ENCODE measurements at regions not wholly inside any gene's neighbourhood (a gene's known extent, or its start where the extent isn't known, plus 50 kb on each side); places are given as distances from the start of the nearest gene placed in this dataset.

DNA sequence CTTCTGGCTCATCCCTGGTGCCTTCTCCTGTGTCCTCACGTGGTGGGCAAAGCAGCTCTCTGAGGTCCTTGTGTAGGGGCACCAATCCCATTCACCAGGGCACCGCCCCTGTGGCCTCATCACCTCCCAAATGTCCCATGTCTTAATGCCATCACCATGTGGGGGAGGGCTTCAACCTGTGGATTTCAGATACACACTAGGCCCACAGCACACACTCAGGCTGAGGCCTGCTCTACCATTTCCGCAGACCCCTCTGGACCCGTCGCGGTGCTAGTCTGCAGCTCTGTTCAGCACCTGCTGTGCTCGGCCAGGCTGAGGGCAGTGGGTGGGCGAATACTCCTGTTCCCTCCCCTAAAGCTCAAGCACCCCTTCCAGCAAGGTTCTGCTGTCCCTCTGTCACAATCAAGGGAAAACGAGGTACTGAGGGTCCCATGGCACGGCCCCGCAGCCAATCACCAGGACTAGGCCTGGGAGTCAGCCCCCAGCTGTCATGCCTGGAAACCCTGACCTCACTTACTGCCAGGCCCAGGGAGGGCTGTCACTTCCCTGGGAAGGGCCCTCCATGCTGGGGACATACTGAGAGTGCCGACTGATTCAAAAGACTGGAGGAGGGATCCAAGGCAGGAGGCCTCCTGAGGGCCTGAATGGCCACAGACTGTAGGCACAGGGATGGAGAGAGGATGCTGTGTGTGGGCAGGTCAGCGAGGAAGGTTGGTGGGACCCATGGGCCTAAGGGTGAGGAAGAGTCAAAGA, 123.8 kb upstream of the RET start:
- no peak for DNase-seq

DNA sequence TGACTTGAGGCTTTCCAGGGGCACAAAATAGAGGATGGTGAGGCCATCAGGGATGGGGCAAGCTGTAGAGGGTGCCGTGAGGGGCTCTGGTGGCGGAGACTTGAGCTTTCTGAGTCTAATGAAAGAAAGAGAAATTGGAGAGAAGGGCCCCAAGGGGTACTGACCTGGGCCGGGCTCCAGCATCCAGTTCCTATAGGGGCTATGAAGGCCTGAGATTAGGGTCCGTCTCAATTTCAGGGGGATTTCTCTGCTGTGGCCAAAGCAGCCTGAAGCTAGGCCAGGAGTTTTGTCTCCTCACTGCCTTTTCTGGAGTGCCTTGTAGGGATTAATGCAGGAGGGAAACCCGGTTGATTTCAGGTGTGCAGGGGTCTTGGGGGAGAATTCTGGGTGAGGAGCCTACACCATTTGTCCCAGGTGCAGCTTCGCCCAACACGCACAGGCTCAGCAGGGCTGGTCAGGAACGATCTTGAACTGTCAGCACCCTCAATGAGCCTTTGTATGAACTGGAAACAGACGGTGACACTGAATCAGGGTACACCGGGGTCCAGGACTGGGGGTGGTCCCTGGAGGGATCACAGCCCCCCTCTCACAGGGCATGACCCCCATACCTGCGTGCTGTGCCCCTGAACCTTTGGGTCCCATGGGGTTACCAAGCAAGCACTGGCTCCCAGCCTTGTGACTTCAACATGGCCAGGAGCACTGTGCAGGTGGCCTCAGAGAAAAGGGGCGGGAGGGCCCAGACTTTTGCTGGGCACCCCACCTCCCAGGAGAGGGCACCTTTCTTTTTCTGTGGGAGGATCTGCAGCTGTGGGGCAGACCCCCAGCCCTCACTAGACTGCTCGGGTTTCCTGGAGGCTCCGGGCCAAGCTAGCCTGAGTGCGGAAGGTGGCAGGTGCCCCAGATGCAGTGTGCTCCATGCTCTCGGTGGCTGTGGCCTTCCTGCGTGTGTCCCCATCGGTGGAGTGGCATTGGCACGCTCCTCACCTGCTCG, 122.9 kb upstream of the RET start:
- DNase-seq = no peak

DNA sequence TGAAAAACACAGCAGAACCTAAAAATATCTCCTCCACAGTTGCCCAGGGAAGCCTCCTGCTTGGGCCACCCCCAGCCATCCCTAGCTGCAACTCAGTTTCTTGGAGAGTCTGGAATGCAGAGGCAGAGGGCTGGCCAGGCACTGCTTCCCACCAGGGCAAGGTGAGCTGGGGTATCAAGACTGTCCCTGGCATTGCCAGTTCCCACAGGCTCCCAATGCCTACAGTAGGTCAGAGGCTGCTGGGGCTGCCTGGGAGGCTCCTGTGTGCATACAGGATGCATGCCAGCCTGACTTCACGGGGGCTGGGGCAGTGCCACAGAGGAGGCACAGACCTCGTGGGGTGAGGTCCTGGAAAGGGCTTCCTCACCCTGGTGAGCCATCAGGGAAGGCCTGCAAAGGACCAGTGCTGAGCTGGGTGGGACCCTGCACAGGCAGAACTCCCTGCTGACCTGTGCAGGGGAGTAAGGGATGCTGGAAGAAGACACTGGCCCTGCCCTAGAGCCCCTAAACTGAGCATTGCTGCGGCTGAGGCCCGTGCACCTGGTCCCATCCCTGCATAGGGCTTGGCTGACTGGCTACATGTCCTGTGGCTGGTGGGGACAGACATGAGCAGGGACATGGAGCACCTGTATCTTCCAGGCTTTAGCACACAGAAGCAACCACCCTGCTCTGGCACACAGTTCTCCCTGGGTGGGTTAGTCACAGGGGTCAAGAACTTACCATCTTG, 121.9 kb upstream of the RET start:
- DNase-seq = no peak

DNA sequence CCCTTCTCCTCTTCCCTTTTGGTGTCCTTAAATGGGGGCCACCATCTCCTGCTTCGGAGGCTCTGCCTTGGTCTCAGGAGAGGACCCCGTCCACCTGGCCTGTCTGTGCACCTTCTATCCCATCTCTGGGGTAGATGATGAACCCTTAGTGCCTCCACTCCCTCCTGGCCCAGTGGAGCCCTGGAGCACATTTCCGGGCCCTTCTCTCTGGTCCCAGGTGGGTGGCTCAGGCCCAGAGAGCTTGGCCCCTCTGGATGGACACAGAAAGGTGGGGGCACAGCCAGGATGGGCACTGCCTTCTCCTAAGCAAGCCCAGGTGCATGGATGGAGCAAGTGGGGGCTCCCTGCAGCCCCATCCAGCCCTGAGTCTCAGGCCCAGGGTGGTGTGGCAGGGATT, 121.4 kb upstream of the RET start:
- no peak for DNase-seq

DNA sequence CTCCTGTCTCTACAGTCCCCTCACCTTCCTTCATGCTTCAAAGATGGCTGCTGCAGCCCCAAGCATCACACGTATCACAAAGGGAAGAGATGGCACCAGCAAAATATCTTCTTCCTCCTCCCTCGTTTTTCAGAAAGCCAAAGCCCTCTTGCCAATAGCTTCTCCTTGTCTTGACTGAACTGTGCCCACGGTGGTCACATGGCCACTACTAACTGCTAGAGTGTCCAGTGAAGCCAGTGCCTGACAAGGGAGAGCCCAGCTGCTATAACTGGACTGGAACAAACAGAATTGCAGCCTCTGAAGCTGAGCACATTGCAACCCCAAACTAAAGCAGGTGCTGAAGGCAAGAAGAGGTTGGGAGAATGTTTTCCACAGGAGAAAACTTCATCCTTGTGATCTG, 120.8 kb upstream of the RET start:
- peak in 3 of 4 experiments; percentile 35 to 40 (median 36) for DNase-seq

DNA sequence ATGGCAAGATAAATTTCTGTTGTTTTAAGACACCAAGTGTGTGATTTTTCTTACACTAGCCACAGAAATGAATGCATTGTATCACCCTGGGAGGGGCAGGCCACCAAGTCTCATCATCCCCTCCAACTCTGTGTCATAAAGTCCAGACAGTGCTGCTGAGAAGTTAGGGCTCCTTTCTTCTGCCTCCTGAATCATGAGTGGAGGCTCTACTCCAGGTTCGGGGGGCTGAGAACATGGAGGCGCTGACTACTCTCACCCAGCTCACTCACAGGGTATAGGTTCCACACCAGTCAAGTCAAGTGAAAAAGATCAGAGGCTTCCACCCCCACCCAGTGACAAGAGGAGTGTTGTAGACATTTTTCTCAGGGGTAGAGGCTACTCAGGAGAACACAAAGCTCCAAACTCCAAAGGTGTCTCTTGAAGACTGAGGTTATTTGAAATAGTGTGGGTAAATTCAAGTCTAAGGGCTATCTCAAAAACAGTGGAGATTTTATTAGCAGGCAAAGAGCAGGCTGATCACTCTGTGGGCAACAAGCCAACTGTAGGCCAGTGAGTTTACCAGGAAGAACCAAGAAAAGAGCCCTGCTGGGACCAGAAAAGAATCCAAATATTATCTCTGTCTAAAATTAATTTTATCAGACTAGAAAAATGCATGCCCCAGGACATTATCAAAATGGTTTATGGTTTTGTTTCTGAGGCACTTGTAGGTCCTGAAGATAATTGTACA, 118.6 kb upstream of the RET start:
- no peak for DNase-seq

DNA sequence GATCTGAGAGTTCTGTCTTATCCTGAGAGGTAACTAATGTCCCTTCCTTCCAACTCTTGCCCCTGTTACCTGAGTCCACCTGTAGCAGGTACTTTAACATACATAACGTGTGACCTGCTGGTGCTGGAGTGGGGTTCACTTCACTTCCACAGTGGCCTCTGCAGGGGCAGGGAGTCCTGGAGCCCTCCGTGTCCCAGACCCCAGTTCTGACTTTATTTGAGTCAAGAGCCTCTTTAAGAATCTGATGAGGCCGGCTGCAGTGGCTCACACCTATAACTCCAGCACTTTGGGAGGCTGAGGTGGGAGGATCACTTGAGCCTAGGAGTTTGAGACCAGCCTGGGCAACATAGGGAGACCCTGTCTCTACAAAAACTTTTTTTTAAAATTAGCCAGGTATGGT, 117.0 kb upstream of the RET start:
- DNase-seq = no peak

DNA sequence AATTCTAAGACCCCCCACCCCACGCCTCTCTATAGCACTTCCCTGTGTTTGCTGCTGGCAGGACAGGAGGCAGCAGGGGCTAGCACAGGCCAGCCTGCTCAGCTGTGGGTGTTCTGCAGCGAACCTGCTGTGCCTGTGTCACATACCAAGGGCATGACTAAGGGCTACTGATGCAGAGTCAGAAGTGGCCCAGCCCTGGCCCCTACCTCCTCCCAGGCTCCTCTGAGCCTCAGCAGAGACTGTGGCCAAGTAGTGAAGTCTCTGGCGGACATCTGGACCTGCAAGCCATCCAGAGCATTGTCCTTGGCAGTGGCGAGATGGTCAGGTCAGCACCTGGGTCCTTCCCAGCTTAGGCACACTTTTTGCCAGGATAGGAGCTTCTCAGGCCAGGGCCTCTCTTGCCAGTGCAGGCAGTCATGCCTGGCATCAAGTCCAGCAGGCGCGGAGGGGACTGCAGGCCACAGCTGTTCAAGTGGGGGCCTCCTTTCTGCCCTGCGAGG, 116.3 kb upstream of the RET start:
- DNase-seq = peak; percentile 11 to 50 (median 28)

DNA sequence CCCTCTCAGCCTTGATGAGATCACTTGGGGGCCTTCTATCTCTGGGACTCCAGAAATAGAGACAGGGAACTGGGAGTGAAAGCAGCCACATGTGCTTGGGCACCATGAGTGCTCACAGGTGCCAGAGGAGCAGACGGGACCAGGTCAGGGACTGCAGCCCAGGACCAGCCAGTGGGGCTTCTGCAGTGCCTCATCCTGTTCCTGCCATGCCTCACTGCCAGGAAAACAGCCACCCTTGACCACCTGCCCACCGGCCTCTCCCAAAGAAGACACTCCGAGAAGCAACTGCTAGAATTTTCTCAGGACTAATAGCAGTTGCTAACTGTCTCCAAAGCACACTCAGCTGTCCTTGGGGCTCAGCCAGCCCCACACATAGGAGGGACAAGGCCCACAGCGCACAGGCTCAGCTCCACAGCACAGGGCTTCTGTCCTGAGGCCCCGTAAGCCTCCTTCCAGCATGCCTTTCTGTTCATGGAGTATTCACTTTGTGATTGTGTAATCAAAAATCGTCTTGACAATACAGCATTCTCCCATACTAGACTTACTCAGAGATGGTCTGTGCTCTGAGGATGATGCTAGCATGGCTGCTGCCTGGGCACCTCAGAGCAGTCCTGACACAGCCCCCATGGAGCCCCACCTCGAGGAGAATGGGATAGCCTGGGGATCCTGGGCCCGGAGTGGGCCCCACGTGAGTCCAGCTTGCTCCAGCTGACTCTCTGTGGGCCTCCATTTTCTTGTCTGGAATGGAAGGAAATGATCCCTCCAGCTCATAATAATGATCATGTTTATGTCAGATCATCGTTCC, 115.7 kb upstream of the RET start:
- DNase-seq = no peak

DNA sequence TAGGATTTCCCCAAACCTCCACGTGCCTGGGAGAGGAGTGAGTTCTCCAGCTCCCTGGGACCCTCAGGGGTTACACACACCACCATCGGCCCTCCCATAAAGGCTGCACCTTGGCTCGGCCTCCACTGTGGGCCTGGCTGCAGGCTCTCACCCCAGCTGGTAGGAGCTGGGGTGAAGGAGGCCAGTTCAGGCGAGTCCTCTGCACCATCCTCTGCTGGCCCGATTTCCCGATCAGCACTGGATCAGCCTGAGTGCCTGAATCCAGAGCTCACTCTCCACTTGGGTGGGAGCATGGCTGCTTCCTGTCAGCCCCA, 115.1 kb upstream of the RET start:
- DNase-seq = no peak

DNA sequence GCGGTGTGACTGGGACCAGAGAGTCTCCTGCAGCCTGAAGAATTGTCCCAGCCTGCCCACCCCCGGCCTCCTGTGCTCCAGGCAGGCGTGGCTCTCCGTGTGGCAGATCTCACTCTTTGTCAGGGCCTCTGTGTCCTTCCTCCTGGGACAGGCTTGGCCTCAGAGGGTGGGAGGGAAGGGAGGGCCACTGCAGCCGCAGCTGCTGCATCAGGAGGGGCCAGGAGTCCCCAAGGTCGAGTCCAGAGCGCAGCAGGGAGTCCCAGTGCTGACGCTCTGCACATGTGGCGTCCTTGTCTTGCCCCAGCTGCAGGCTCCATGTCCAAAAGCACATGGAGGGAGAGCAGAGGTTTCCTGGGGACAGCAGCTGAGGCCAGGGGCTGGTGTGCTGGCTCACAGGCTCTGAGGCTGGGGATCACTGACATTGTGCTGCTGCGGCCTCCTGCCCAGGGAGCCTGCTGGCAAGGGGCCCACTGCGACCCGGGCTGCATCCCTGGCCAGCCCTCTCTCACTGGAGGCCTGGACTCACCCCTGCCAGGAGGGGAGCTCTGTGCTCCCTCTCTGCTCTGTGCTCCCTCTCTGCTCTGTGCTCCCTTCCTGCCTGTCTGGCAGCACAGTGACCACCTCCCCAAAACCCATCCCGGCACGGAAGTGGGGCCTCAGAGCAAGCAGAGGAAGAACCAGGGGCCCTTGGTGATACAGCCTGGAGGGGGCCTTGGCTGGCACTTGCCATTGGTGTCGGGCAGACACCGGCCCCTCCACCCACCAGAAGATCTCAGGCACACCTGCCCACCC, 114.6 kb upstream of the RET start:
- peak in 1 of 4 experiments; percentile 27 for DNase-seq

DNA sequence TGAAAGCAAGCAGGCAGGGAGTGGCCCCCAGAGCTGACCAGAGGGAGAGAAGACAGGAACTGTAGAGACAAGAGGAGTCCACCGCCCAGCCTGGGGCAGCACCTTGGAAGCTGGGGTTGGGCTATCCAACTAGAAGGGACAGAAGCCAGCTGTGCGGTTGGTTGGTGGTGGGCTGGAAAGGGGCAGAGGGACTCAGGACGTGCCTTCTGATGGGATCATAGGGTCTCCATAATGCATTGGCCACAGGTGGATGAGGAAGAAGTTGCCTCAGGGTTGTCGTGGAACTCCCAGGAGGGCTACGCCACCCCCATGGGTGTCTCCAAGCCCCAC, 114.0 kb upstream of the RET start:
- no peak for DNase-seq

DNA sequence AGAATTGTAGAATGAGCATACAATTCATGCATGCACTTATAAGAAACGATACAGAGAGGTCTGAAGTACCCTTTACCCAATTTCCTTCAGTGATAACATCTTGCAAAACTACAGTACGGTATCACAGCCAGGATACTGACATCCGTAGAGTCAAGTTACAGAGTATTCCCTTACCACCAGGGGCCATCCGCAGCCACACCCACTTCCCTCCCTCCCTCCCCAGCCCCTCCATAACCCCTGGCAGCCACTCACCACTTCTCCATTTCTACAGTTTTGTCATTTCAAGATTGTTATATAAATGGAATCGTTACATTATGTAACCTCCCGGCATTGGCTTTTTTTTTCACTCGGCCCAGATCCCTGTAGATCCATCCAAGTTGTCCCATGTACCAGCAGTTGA, 113.6 kb upstream of the RET start:
- DNase-seq = peak; percentile 48 to 75 (median 69)

DNA sequence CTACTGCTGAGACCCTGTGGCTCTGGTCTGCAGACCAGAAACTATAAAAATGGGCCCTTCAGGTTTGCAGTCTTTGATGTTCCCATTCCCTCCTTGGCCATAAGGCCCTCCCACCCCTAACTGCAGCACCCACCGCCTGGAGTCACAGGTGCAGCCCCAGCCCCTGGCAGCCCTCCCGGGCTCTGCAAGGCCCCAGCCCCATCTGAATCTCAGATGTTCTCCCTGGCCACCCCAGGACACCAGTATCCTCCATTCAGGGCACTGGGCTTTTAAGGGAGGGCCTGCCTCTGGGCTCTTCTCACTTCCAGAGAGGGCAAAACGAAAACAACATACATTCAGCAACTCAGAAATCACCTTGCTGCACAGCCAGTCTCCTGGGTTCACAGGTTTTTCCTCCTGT, 107.7 kb upstream of the RET start:
- DNase-seq = no peak

DNA sequence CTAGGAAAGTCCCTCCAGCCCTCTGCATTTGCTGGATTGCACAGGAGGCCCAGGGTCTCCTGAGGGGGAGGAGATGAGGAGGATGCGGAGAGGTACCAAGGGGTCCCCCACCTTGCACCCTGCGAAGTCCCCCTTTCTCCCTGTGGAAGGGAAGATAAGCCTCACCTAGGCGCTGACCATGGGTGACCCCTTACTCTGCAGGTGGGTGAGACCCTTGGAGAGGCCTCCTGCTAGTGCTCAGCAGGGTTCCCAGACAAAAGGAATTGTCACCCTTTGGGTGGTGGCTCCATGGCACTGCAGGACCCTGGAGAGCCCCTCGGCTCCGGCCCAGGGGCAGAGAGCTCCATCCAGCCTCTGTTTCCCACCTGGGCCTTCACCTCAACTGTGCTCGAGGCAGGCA, 107.0 kb upstream of the RET start:
- DNase-seq = no peak

DNA sequence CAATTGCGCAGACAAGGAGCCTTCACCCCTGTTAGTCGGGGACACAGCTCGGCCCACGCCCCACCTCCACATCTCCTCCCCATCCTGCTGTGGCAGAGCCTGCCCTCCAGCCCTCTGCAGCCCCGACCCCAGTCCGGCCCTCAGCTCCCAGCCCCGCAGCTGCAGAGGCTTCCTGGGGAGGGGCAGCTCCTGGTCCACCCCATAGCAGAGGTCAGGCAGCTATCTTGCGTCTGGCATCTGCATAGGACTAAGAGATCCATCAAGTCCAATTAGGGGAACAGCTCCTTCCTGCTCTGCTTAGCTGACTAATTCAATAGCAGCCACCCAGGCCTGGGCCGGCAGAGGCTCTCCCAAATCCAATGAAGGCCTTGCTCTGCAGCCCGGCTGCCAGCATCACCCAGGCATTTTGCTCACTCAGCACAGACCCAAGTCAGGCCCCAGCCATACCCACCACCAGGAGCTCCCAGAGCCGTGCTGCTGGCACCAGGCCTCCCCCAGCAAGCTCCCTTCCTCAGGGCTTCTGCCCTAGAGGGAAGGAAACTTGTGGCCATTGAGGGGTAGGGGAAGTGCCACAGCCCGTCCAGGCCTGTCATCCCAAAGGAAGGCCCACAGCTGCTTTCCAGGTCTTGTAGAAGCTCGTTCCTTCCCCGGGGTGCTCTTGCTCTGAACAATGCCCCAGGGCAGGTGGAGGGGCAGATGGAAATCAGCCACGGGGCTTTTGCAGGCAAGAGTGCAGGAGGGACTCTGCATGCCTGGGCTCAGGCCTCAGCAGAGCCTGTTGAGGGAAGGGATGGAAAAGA, 106.2 kb upstream of the RET start:
- peak; percentile 28 to 59 (median 51) for DNase-seq

DNA sequence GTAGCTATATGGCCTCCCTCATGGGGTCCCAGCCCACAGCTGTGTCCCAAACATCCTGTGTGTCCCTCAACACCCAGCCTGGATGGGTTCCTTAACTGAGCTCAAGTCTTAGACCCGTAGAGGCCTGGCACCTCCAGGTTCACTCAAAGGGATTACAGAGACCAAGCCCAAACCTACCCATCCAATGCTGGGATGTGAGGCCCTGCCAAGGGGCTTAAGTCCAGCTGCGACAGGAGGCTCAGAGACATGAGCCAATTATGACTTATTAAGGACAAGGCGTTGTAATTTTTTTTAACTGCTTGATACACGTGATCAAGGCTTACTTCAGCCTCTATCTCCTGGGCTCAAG, 105.6 kb upstream of the RET start:
- no peak for DNase-seq

DNA sequence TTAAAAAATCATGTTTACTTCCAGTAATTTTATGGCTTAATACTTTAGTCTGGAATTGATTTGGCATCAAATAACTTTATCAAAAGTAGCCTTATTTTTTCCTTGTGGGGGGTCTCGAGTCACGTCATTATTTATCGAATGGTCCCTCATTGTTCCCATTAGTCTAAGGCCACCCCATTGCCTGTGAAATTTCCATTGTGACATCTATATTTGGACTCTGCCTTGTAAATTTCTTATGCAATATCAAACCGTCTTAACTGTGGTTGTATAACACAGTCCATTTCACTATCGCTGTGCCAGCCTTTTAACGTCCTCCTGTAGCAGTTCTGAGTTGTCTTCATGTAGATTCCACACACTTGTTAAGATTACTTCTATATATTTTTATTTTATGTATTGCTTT, 103.9 kb upstream of the RET start:
- DNase-seq = peak in 2 of 4 experiments; percentile 27 to 41

DNA sequence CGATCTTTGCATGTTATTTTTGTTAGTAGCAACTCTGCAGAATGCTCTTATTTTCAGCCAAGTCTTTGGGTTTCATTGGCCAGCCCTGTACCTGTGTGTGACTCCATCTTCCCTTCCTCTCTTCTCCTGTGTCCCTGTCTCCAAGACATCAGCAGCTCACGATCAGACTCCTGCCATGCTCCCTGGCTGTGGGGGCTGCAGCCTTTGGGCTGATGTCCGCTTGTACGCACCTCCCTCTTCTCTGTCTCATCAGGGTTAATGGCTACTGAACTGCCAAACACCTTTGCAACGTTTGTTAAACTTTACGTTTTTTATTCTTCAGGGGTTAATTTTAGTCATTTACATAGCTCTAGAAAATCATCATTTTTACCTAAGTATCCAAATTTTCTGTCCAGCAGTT, 103.5 kb upstream of the RET start:
- DNase-seq = no peak
